ENCODE measurements at regions not wholly inside any gene's neighbourhood (a gene's known extent, or its start where the extent isn't known, plus 50 kb on each side); places are given as distances from the start of the nearest gene placed in this dataset.

GRCh38 chr7:69452797-69453196 lies 145.5 kb upstream of the AUTS2 start:
- H3K36me3 Mint-ChIP-seq (ENCODE audit: unreplicated experiment) = no peaks in the 10 kb centered on the region
- DNase-seq = no peak
- no peaks in the 10 kb centered on the region for H3K9me3 Mint-ChIP-seq (ENCODE audit: unreplicated experiment)
- H3K4me1 Mint-ChIP-seq (ENCODE audit: low read depth, unreplicated experiment) = no peaks in the 10 kb centered on the region
- no peak overlapping the region for H3K4me3 Mint-ChIP-seq (ENCODE audit: unreplicated experiment)
- H3K27me3 Mint-ChIP-seq (ENCODE audit: unreplicated experiment) = peaks cover 3% of the 10 kb centered on the region
- no peak overlapping the region for H3K27ac Mint-ChIP-seq (ENCODE audit: unreplicated experiment)
- no peak for TF ChIP-seq CTCF (IDR thresholded peaks at IDR 0.05; ENCODE audit: partially characterized antibody, unreplicated experiment)

- no peak for DNase-seq
- Mint-ChIP-seq H3K4me3 (ENCODE audit: unreplicated experiment) (no peak overlapping the region), H3K27ac (ENCODE audit: unreplicated experiment) (no peak overlapping the region)
Measured at GRCh38 chr7:69457595-69458504, 140.4 kb upstream of the AUTS2 start.

GRCh38 chr7:69464035-69464434 lies 134.2 kb upstream of the AUTS2 start:
- Mint-ChIP-seq H3K4me1 (ENCODE audit: low read depth, unreplicated experiment) (no peaks in the 10 kb centered on the region), H3K9me3 (ENCODE audit: unreplicated experiment) (peaks cover 3% of the 10 kb centered on the region), H3K36me3 (ENCODE audit: unreplicated experiment) (peaks cover 7% of the 10 kb centered on the region), H3K27ac (ENCODE audit: unreplicated experiment) (no peak overlapping the region), H3K4me3 (ENCODE audit: unreplicated experiment) (no peak overlapping the region), H3K27me3 (ENCODE audit: unreplicated experiment) (no peaks in the 10 kb centered on the region)
- DNase-seq = no peak
- no peak for TF ChIP-seq CTCF (IDR thresholded peaks at IDR 0.05; ENCODE audit: partially characterized antibody, unreplicated experiment)

More at GRCh38 chr7:69457595-69458504, 140.4 kb upstream of the AUTS2 start:
- peaks cover 3% of the 10 kb centered on the region for H3K27me3 Mint-ChIP-seq (ENCODE audit: unreplicated experiment)
- H3K4me1 Mint-ChIP-seq (ENCODE audit: low read depth, unreplicated experiment) = peaks cover 3% of the 10 kb centered on the region
- no peaks in the 10 kb centered on the region for H3K36me3 Mint-ChIP-seq (ENCODE audit: unreplicated experiment)
- TF ChIP-seq CTCF (IDR thresholded peaks at IDR 0.05; ENCODE audit: partially characterized antibody, unreplicated experiment) = no peak
- H3K9me3 Mint-ChIP-seq (ENCODE audit: unreplicated experiment) = peaks cover 4% of the 10 kb centered on the region

GRCh38 chr7:69465262-69465661 lies 133.0 kb upstream of the AUTS2 start:
- H3K4me1 Mint-ChIP-seq (ENCODE audit: low read depth, unreplicated experiment) = no peaks in the 10 kb centered on the region
- H3K27ac Mint-ChIP-seq (ENCODE audit: unreplicated experiment) = no peak overlapping the region
- H3K27me3 Mint-ChIP-seq (ENCODE audit: unreplicated experiment) = no peaks in the 10 kb centered on the region
- DNase-seq = no peak
- no peak overlapping the region for H3K4me3 Mint-ChIP-seq (ENCODE audit: unreplicated experiment)
- no peak for TF ChIP-seq CTCF (IDR thresholded peaks at IDR 0.05; ENCODE audit: partially characterized antibody, unreplicated experiment)
- peaks cover 3% of the 10 kb centered on the region for H3K9me3 Mint-ChIP-seq (ENCODE audit: unreplicated experiment)
- H3K36me3 Mint-ChIP-seq (ENCODE audit: unreplicated experiment) = peaks cover 15% of the 10 kb centered on the region

GRCh38 chr7:69467826-69468225 lies 130.4 kb upstream of the AUTS2 start:
- H3K9me3 Mint-ChIP-seq (ENCODE audit: unreplicated experiment) = peaks cover 2% of the 10 kb centered on the region
- TF ChIP-seq CTCF (IDR thresholded peaks at IDR 0.05; ENCODE audit: partially characterized antibody, unreplicated experiment) = no peak
- no peak for DNase-seq
- H3K27me3 Mint-ChIP-seq (ENCODE audit: unreplicated experiment) = no peaks in the 10 kb centered on the region
- no peaks in the 10 kb centered on the region for H3K4me1 Mint-ChIP-seq (ENCODE audit: low read depth, unreplicated experiment)
- H3K36me3 Mint-ChIP-seq (ENCODE audit: unreplicated experiment) = peaks cover 17% of the 10 kb centered on the region
- no peak overlapping the region for H3K27ac Mint-ChIP-seq (ENCODE audit: unreplicated experiment)
- no peak overlapping the region for H3K4me3 Mint-ChIP-seq (ENCODE audit: unreplicated experiment)
